Esophagus mucosa (tissue), 1 donor: ENCODE measurements at regions not wholly inside any gene's neighbourhood (a gene's known extent, or its start where the extent isn't known, plus 50 kb on each side); places are given as distances from the start of the nearest gene placed in this dataset.
"Not testable (repeated sequence)": the region's sequence is repeated elsewhere in the genome, so short reads cannot be mapped to it uniquely, and the experiment has no call there.

ENCODE experiments used
- ATAC-seq: fragments of 200-7000 bp; cut with Tn5 transposase; one replicate; pipeline ENCODE4 v1.9.1; 2020
- donor health status: DM: yes; HTN: yes; CAD: no.

- no peak for ATAC-seq
Measured at GRCh38 chr14:23862513-23862912, 91.1 kb upstream of the DHRS4 start.

- no peak for ATAC-seq
Measured at GRCh38 chr14:23863836-23864235, 89.7 kb upstream of the DHRS4 start.

- ATAC-seq = no peak
Measured at GRCh38 chr14:23864259-23864658, 89.3 kb upstream of the DHRS4 start.

GRCh38 chr14:23864861-23865260 lies 88.7 kb upstream of the DHRS4 start:
- no peak for ATAC-seq

GRCh38 chr14:23865502-23865901 lies 88.1 kb upstream of the DHRS4 start:
- ATAC-seq = no peak

- ATAC-seq = no peak
Measured at GRCh38 chr14:23866269-23866668, 87.3 kb upstream of the DHRS4 start.

- no peak for ATAC-seq
Measured at GRCh38 chr14:23869078-23869719, 84.4 kb upstream of the DHRS4 start.

- ATAC-seq = no peak
Measured at GRCh38 chr14:23876160-23876750, 77.3 kb upstream of the DHRS4 start.

GRCh38 chr14:23877111-23877510 lies 76.5 kb upstream of the DHRS4 start:
- ATAC-seq = no peak

- no peak for ATAC-seq
Measured at GRCh38 chr14:23877538-23878180, 75.9 kb upstream of the DHRS4 start.

- no peak for ATAC-seq
Measured at GRCh38 chr14:23881282-23881681, 72.3 kb upstream of the DHRS4 start.

GRCh38 chr14:23883684-23884540 lies 69.7 kb upstream of the DHRS4 start:
- no peak for ATAC-seq

GRCh38 chr14:23884541-23884904 lies 69.0 kb upstream of the DHRS4 start:
- no peak for ATAC-seq

- no peak for ATAC-seq
Measured at GRCh38 chr14:23887536-23887935, 66.0 kb upstream of the DHRS4 start.

GRCh38 chr14:23891717-23892116 lies 61.9 kb upstream of the DHRS4 start:
- ATAC-seq = not testable (repeated sequence)

- not testable (repeated sequence) for ATAC-seq
Measured at GRCh38 chr14:23892289-23892688, 61.3 kb upstream of the DHRS4 start.

- no peak for ATAC-seq
Measured at GRCh38 chr14:23894362-23895052, 59.1 kb upstream of the DHRS4 start.

- ATAC-seq = no peak
Measured at GRCh38 chr14:23895053-23895419, 58.5 kb upstream of the DHRS4 start.

GRCh38 chr14:23895480-23895879 lies 58.1 kb upstream of the DHRS4 start:
- no peak for ATAC-seq

- no peak for ATAC-seq
Measured at GRCh38 chr14:23896609-23897153, 56.9 kb upstream of the DHRS4 start.

GRCh38 chr14:23897291-23897690 lies 56.3 kb upstream of the DHRS4 start:
- ATAC-seq = not testable (repeated sequence)

GRCh38 chr14:23898359-23898758 lies 55.2 kb upstream of the DHRS4 start:
- not testable (repeated sequence) for ATAC-seq
